Upper lobe of left lung (tissue), 6 donors: ENCODE measurements at regions not wholly inside any gene's neighbourhood (a gene's known extent, or its start where the extent isn't known, plus 50 kb on each side); places are given as distances from the start of the nearest gene placed in this dataset.

Experiments used
- ATAC-seq, 2 donors: fragments of 200-7000 bp; cut with Tn5 transposase; one replicate each; pipeline ENCODE4 v1.9.1; 2022; ENCODE audit warnings: mild to moderate bottlenecking in 2 of 2, moderate library complexity in 2 of 2; ENCODE audit not compliant: low FRiP score in 2 of 2
- DNase-seq, 2 donors: peaks; one replicate each; pipeline ENCODE4 v3.0.0-alpha.2; 2019 to 2020
- H3K27ac ChIP-seq, 4 donors: fragments of 200-600 bp; sonication (generic); one replicate each; pipeline ENCODE4 v1.5.1; 2016 to 2019
- H3K27me3 ChIP-seq, 4 donors: fragments of 200-600 bp; sonication (generic); one replicate each; pipeline ENCODE4 v1.5.1; 2017 to 2019
- H3K36me3 ChIP-seq, 4 donors: fragments of 200-600 bp; sonication (generic); one replicate each; pipeline ENCODE4 v1.5.1; 2016 to 2019
- H3K4me1 ChIP-seq, 4 donors: fragments of 200-600 bp; sonication (generic); one replicate each; pipeline ENCODE4 v1.5.1; 2018 to 2019
- H3K4me3 ChIP-seq, 4 donors: fragments of 200-600 bp; sonication (generic); one replicate each; pipeline ENCODE4 v1.5.1; 2017 to 2019; ENCODE audit warnings: mild to moderate bottlenecking in 2 of 4, moderate library complexity in 1 of 4
- H3K9me3 ChIP-seq, 4 donors: fragments of 200-600 bp; sonication (generic); one replicate each; pipeline ENCODE4 v1.5.1; 2018 to 2019
- CTCF ChIP-seq, 6 experiments: fragments of 450-650 bp in 4 of 6; fragments of 200-600 bp in 2 of 6; sonication (generic) in 2 of 6; IDR thresholded peaks; one replicate each; pipeline ENCODE4 v1.5.1; 2016 to 2019; ENCODE audit warnings: antibody characterized with exemption in 6 of 6
- EP300 ChIP-seq, 4 donors: sonication (generic); formaldehyde crosslinking; IDR thresholded peaks; one replicate each; pipeline ENCODE4 v1.5.1; 2017; ENCODE audit warnings: antibody characterized with exemption in 4 of 4, control low read depth in 2 of 4
- POLR2A ChIP-seq, 4 donors: fragments of 450-650 bp; IDR thresholded peaks; one replicate each; pipeline ENCODE4 v1.5.1; 2016 to 2017; ENCODE audit warnings: antibody characterized with exemption in 4 of 4, mild to moderate bottlenecking in 2 of 4
- POLR2AphosphoS5 ChIP-seq, 2 donors: sonication (generic); formaldehyde crosslinking; IDR thresholded peaks; one replicate each; pipeline ENCODE4 v1.5.1; 2017; ENCODE audit warnings: antibody characterized with exemption in 2 of 2
- WGBS, 2 donors: methylation state at CpG; one replicate each; pipeline ENCODE4 v1.1.5; 2017 to 2018; 5-methylcytosine and 5-hydroxymethylcytosine counted together
- donor health status: DM: no; HTN: no; CAD: no; lungs with moderate emphysema.
- donor health status: DM: no; HTN: yes; CAD: no; lungs with severe emphysema.

- peaks cover 0 to 3% (median 0%) of the 10 kb centered on the region in 4 donors for H3K4me1 ChIP-seq
- H3K36me3 ChIP-seq = no peaks in the 10 kb centered on the region
- ATAC-seq (no peak), DNase-seq (no peak)
- WGBS, 2 donors = 77% methylated on average over 1 of the region's 1 CpG
- TF ChIP-seq CTCF (IDR thresholded peaks at IDR 0.05) (no peak), POLR2A (IDR thresholded peaks at IDR 0.05) (no peak), EP300 (IDR thresholded peaks at IDR 0.05) (no peak), POLR2AphosphoS5 (IDR thresholded peaks at IDR 0.05) (no peak)
- no peaks in the 10 kb centered on the region for H3K27me3 ChIP-seq
- H3K27ac ChIP-seq = no peak overlapping the region
- no peak overlapping the region for H3K4me3 ChIP-seq
- no peaks in the 10 kb centered on the region for H3K9me3 ChIP-seq
Observed at GRCh38 chr2:64929333-64929732, 59.9 kb upstream of the SLC1A4 start.

GRCh38 chr2:64930258-64930671, 58.9 kb upstream of the SLC1A4 start:
- DNase-seq (no peak), ATAC-seq (no peak)
- WGBS, 2 donors = 64 to 76% methylated on average over 1 of the region's 1 CpG
- Histone ChIP-seq H3K4me3 (no peak overlapping the region), H3K9me3 (no peaks in the 10 kb centered on the region), H3K4me1 (peaks cover 0 to 3% (median 0%) of the 10 kb centered on the region in 4 donors), H3K27ac (no peak overlapping the region), H3K36me3 (no peaks in the 10 kb centered on the region), H3K27me3 (no peaks in the 10 kb centered on the region)
- TF ChIP-seq CTCF (IDR thresholded peaks at IDR 0.05) (no peak), POLR2AphosphoS5 (IDR thresholded peaks at IDR 0.05) (no peak), POLR2A (IDR thresholded peaks at IDR 0.05) (no peak), EP300 (IDR thresholded peaks at IDR 0.05) (no peak)

- no peaks in the 10 kb centered on the region for H3K36me3 ChIP-seq
- 81 to 94% methylated on average over 9 of the region's 9 CpGs for WGBS, 2 donors
- peaks cover 0 to 3% (median 0%) of the 10 kb centered on the region in 4 donors for H3K4me1 ChIP-seq
- no peaks in the 10 kb centered on the region for H3K9me3 ChIP-seq
- no peak overlapping the region for H3K4me3 ChIP-seq
- no peak overlapping the region for H3K27ac ChIP-seq
- TF ChIP-seq POLR2AphosphoS5 (IDR thresholded peaks at IDR 0.05) (no peak), CTCF (IDR thresholded peaks at IDR 0.05) (no peak), EP300 (IDR thresholded peaks at IDR 0.05) (no peak)
- ATAC-seq (no peak), DNase-seq (no peak)
- no peaks in the 10 kb centered on the region for H3K27me3 ChIP-seq
Observed at GRCh38 chr2:64931246-64932115, 57.7 kb upstream of the SLC1A4 start.

GRCh38 chr2:64932116-64932370, 57.2 kb upstream of the SLC1A4 start:
- ATAC-seq (no peak), DNase-seq (no peak)
- Histone ChIP-seq H3K27me3 (no peaks in the 10 kb centered on the region), H3K4me3 (no peak overlapping the region), H3K36me3 (no peaks in the 10 kb centered on the region), H3K4me1 (peaks cover 0 to 3% (median 0%) of the 10 kb centered on the region in 4 donors), H3K9me3 (no peaks in the 10 kb centered on the region), H3K27ac (no peak overlapping the region)
- no peak for TF ChIP-seq EP300 (IDR thresholded peaks at IDR 0.05)
- TF ChIP-seq POLR2AphosphoS5 (IDR thresholded peaks at IDR 0.05) = no peak
- no peak for TF ChIP-seq POLR2A (IDR thresholded peaks at IDR 0.05)
- TF ChIP-seq CTCF (IDR thresholded peaks at IDR 0.05) = no peak
- WGBS, 2 donors = 58 to 64% methylated on average over 1 of the region's 1 CpG
